HepG2 (cell line): ENCODE measurements at regions not wholly inside any gene's neighbourhood (a gene's known extent, or its start where the extent isn't known, plus 50 kb on each side); places are given as distances from the start of the nearest gene placed in this dataset.

Source experiments
- ATAC-seq: fragments of 200-7000 bp; cut with Tn5 transposase; 3 replicates; pipeline ENCODE4 v1.9.1; 2020; ENCODE audit warnings: mild to moderate bottlenecking, moderate library complexity
- BruUV-seq: library from RNA; stranded (reverse); fragments of 400-500 nt; replicated peaks from 2 replicates; lab custom pipeline; 2021; lab: Mats Ljungman, UMichigan
- CTCF ChIA-PET: fragments of 300-600 bp; formaldehyde crosslinking; extraction: SDS; loops from one replicate; lab custom pipeline; 2021; ENCODE audit warnings: low total read pairs, inconsistent platforms, low intra/inter-chr PET ratio; lab: Yijun Ruan, JAX
- POLR2A ChIA-PET: fragments of 350-600 bp; sonication (Branson Sonifier 250); formaldehyde crosslinking; loops from one replicate; lab custom pipeline; 2020; ENCODE audit warnings: antibody characterized with exemption, inconsistent platforms; lab: Yijun Ruan, JAX
- DNase-seq: peaks from one replicate; pipeline ENCODE4 v3.0.0-alpha.2; 2015; ENCODE audit warnings: low spot score
- FAIRE-seq: peaks from 3 replicates; lab custom pipeline; 2011; peaks lifted over from hg19 to GRCh38; lab: Jason Lieb, UNC
- H2AFZ ChIP-seq: one replicate; pipeline ENCODE4 v1.6.1; 2011; ENCODE audit warnings: low read length, inconsistent platforms
- H3K27ac ChIP-seq: fragments of 300-600 bp; 3 replicates; pipeline ENCODE4 v1.8.0; 2011; ENCODE audit warnings: mixed run types, mild to moderate bottlenecking, mixed read lengths, low read length, inconsistent platforms; ENCODE audit not compliant: insufficient read depth; ENCODE audit errors: extremely low read length
- H3K27me3 ChIP-seq, 2 experiments: fragments of 200-600 bp in 1 of 2; 2 replicates in 1 of 2; 3 replicates in 1 of 2; pipeline versions ENCODE4 v1.6.0 to v1.8.0; 2011; ENCODE audit warnings: low read length in 2 of 2, mild to moderate bottlenecking in 2 of 2, moderate library complexity in 2 of 2, inconsistent platforms in 1 of 2; ENCODE audit not compliant: insufficient read depth in 2 of 2, control insufficient read depth in 1 of 2
- H3K36me3 ChIP-seq, 2 experiments: fragments of 200-600 bp in 1 of 2; replicated peaks in 1 of 2; 2 replicates in 1 of 2; 3 replicates in 1 of 2; pipeline versions ENCODE4 v1.5.1 to v1.8.0; 2011; ENCODE audit warnings: low read length in 2 of 2, inconsistent platforms in 1 of 2; ENCODE audit not compliant: insufficient read depth in 2 of 2, control insufficient read depth in 1 of 2
- H3K4me1 ChIP-seq: 2 replicates; pipeline ENCODE4 v1.5.1; 2012; ENCODE audit warnings: low read length, inconsistent platforms; ENCODE audit not compliant: insufficient read depth
- H3K4me2 ChIP-seq: 2 replicates; pipeline ENCODE4 v1.6.0; 2011; ENCODE audit warnings: low read depth, low read length, inconsistent platforms
- H3K4me3 ChIP-seq, 3 experiments: fragments of 200-600 bp in 1 of 3; sonication (generic), shearing (Covaris generic) in 1 of 3; replicated peaks in 1 of 3; 2 replicates each; pipeline ENCODE4 v1.5.1; 2011 to 2016; ENCODE audit warnings: low read length in 3 of 3, inconsistent platforms in 2 of 3, low read depth in 2 of 3, mild to moderate bottlenecking in 2 of 3, control low read depth in 1 of 3, mixed read lengths in 1 of 3; ENCODE audit not compliant: insufficient read depth in 1 of 3
- H3K79me2 ChIP-seq: one replicate; pipeline ENCODE4 v1.6.1; 2011; ENCODE audit warnings: low read length, inconsistent platforms; ENCODE audit not compliant: insufficient read depth
- H3K9ac ChIP-seq: 2 replicates; pipeline ENCODE4 v1.6.0; 2011; ENCODE audit warnings: mild to moderate bottlenecking, low read depth, low read length, inconsistent platforms; ENCODE audit not compliant: insufficient read depth
- H3K9me3 ChIP-seq: 2 replicates; pipeline ENCODE4 v1.5.1; 2012; ENCODE audit warnings: mild to moderate bottlenecking, low read length
- H4K20me1 ChIP-seq: 2 replicates; pipeline ENCODE4 v1.6.0; 2011; ENCODE audit warnings: inconsistent platforms, mild to moderate bottlenecking, low read length, moderate library complexity; ENCODE audit not compliant: insufficient read depth
- FOXP1 ChIP-seq, 2 experiments: fragments of 450-650 bp in 1 of 2; IDR thresholded peaks; 2 replicates each; pipeline ENCODE4 v1.6.1; 2017 to 2018; ENCODE audit warnings: antibody characterized with exemption in 1 of 2
- SMARCE1 ChIP-seq: fragments of 450-650 bp; IDR thresholded peaks from 2 replicates; pipeline ENCODE4 v1.6.1; 2017; ENCODE audit warnings: borderline replicate concordance
- SMYD3 ChIP-seq: sonication (generic); formaldehyde crosslinking; IDR thresholded peaks from 2 replicates; pipeline ENCODE4 v1.8.1; 2023; ENCODE audit warnings: mild to moderate bottlenecking, missing genetic modification reagents
- ZFP36L1 ChIP-seq: sonication (generic); formaldehyde crosslinking; IDR thresholded peaks from 2 replicates; pipeline ENCODE4 v1.8.0; 2022; ENCODE audit warnings: mild to moderate bottlenecking, missing genetic modification reagents, moderate library complexity
- ZNF225 ChIP-seq: sonication (generic); formaldehyde crosslinking; IDR thresholded peaks from 2 replicates; pipeline ENCODE4 v1.4.0; 2020; ENCODE audit warnings: mild to moderate bottlenecking, missing genetic modification reagents
- ZNF333 ChIP-seq: sonication (generic); formaldehyde crosslinking; IDR thresholded peaks from 2 replicates; pipeline ENCODE4 v1.4.0; 2020; ENCODE audit warnings: mild to moderate bottlenecking, missing genetic modification reagents, borderline replicate concordance
- ZNF580 ChIP-seq: IDR thresholded peaks from 2 replicates; pipeline ENCODE4 v1.6.1; 2016; ENCODE audit warnings: low read depth, borderline replicate concordance
- ZNF687 ChIP-seq: sonication (generic); formaldehyde crosslinking; IDR thresholded peaks from 2 replicates; pipeline ENCODE4 v1.5.1; 2020; ENCODE audit warnings: mild to moderate bottlenecking, missing genetic modification reagents, moderate library complexity
- WGBS: methylation state at CpG from one replicate; pipeline ENCODE4 v1.1.6; 2017; ENCODE audit warnings: low lambda C conversion rate; 5-methylcytosine and 5-hydroxymethylcytosine counted together
- in situ Hi-C: cut with HindIII; loops from 2 replicates; pipeline ENCODE4 v1.10.0; 2017; ENCODE audit warnings: low pct_unique_long_range_greater_than_20kb; ENCODE audit not compliant: extremely low pct_ligation_motif_present
- intact Hi-C: fragments of 100-400 bp; cut with micrococcal nuclease; formaldehyde crosslinking; loops from one replicate; pipeline ENCODE4 v1.10.0; 2022; ENCODE audit not compliant: unreplicated experiment

- Histone ChIP-seq H3K4me2 (no peak overlapping the region), H3K27me3 (no peaks in the 10 kb centered on the region), H4K20me1 (no peaks in the 10 kb centered on the region), H3K4me3 (no peak overlapping the region), H3K36me3 (no peaks in the 10 kb centered on the region), H3K4me1 (no peaks in the 10 kb centered on the region), H3K9me3 (no peaks in the 10 kb centered on the region), H3K9ac (no peak overlapping the region), H3K27ac (no peak overlapping the region), H2AFZ (no peak overlapping the region), H3K79me2 (no peaks in the 10 kb centered on the region)
- whole genome bisulfite sequencing: 0% methylated on average over 3 of the region's 3 CpGs
- in situ Hi-C loops (no loop called here), intact Hi-C loops (no loop called here)
- FAIRE-seq (no peak), DNase-seq (no peak), ATAC-seq (no peak)
- TF ChIP-seq ZNF225 (CRISPR knock-in tag): no peak
- BruUV-seq: no TSS peak
- ChIA-PET POLR2A (no interaction called here), CTCF (no interaction called here)
Measured at GRCh38 chr10:25661632-25662031, 272.4 kb upstream of the MYO3A start.

GRCh38 chr10:25666276-25666675, 267.8 kb upstream of the MYO3A start:
- Histone ChIP-seq H3K4me2 (no peak overlapping the region), H3K27ac (no peak overlapping the region), H3K4me1 (no peaks in the 10 kb centered on the region), H3K36me3 (no peaks in the 10 kb centered on the region)
- TF ChIP-seq FOXP1 (IDR thresholded peaks at IDR 0.05) (no peak), FOXP1 (CRISPR knock-in tag; IDR thresholded peaks at IDR 0.05) (no peak)
- TF ChIP-seq, all 625 proteins: peak for 0
- Histone ChIP-seq H3K9me3 (no peaks in the 10 kb centered on the region), H3K27me3 (no peaks in the 10 kb centered on the region), H3K79me2 (no peaks in the 10 kb centered on the region), H3K9ac (no peak overlapping the region), H4K20me1 (no peaks in the 10 kb centered on the region), H2AFZ (no peak overlapping the region), H3K4me3 (no peak overlapping the region)
- no peak for FAIRE-seq
- no peak for DNase-seq
- POLR2A ChIA-PET: no interaction called here
- ATAC-seq: no peak
- intact Hi-C loops (no loop called here), in situ Hi-C loops (no loop called here)
- WGBS: 17% methylated on average over 3 of the region's 3 CpGs
- CTCF ChIA-PET: no interaction called here
- no TSS peak for BruUV-seq

GRCh38 chr10:25675204-25675603, 258.8 kb upstream of the MYO3A start:
- Histone ChIP-seq H3K9me3 (no peaks in the 10 kb centered on the region), H3K4me2 (no peak overlapping the region), H3K79me2 (no peaks in the 10 kb centered on the region), H3K27ac (no peak overlapping the region), H2AFZ (no peak overlapping the region), H4K20me1 (no peaks in the 10 kb centered on the region), H3K27me3 (no peaks in the 10 kb centered on the region), H3K9ac (no peak overlapping the region), H3K4me3 (no peak overlapping the region), H3K4me1 (no peaks in the 10 kb centered on the region), H3K36me3 (no peaks in the 10 kb centered on the region)
- BruUV-seq: no TSS peak
- intact Hi-C loops: no loop called here
- ATAC-seq (no peak), FAIRE-seq (no peak), DNase-seq (no peak)
- WGBS: 31% methylated on average over 7 of the region's 7 CpGs
- ChIA-PET POLR2A (no interaction called here), CTCF (no interaction called here)
- in situ Hi-C loops: no loop called here
- TF ChIP-seq ZNF580 (CRISPR knock-in tag) (no peak), SMYD3 (no peak), ZFP36L1 (CRISPR knock-in tag) (no peak), ZNF687 (CRISPR knock-in tag) (no peak), ZNF333 (CRISPR knock-in tag) (no peak), SMARCE1 (no peak)
